ENCODE measurements at regions not wholly inside any gene's neighbourhood (a gene's known extent, or its start where the extent isn't known, plus 50 kb on each side); places are given as distances from the start of the nearest gene placed in this dataset.

- H2AFZ ChIP-seq (ENCODE audit: low read depth, low read length) = no peak overlapping the region
- no peak for FAIRE-seq
Measured at GRCh38 chr18:51751901-51752300, 554.4 kb upstream of the MEX3C start.

GRCh38 chr18:51753365-51754057 lies 556.0 kb upstream of the MEX3C start:
- ATAC-seq = no peak
- Histone ChIP-seq H3K9me3 (replicated peaks; ENCODE audit: control insufficient read depth, insufficient read depth, low read depth, low read length) (no peaks in the 10 kb centered on the region), H3K9ac (ENCODE audit: insufficient read depth in 1 of 2, low read depth in 2 of 2, low read length in 2 of 2) (no peak overlapping the region), H3K27me3 (ENCODE audit: control insufficient read depth in 2 of 2, insufficient read depth in 2 of 2, low read length in 2 of 2) (no peaks in the 10 kb centered on the region), H3K4me2 (ENCODE audit: insufficient read depth, low read length) (no peak overlapping the region), H3K79me2 (ENCODE audit: control insufficient read depth, insufficient read depth, low read length) (no peaks in the 10 kb centered on the region), H3K27ac (ENCODE audit: extremely low read depth, low read depth, low read length) (no peak overlapping the region), H3K36me3 (ENCODE audit: control insufficient read depth, insufficient read depth, low read length) (no peaks in the 10 kb centered on the region), H2AFZ (ENCODE audit: low read depth, low read length) (no peak overlapping the region), H3K4me1 (replicated peaks in 1 of 2; ENCODE audit: control insufficient read depth in 2 of 2, insufficient read depth in 2 of 2, low read length in 2 of 2) (no peaks in the 10 kb centered on the region), H4K20me1 (replicated peaks; ENCODE audit: control insufficient read depth, insufficient read depth, low read length) (no peaks in the 10 kb centered on the region), H3K9me1 (ENCODE audit: control insufficient read depth, insufficient read depth, low read length) (no peaks in the 10 kb centered on the region), H3K4me3 (no peak overlapping the region)
- DNase-seq (ENCODE audit: extremely low read depth in 1 of 4, low spot score in 3 of 4) = no peak
- WGBS (ENCODE audit: insufficient coverage, low coverage, missing lambda C conversion rate) = 0% methylated on average over 5 of the region's 5 CpGs
- no peak for TF ChIP-seq ZNF780A (CRISPR knock-in tag; IDR thresholded peaks at IDR 0.05)
- TF ChIP-seq ZNF589 (CRISPR knock-in tag; IDR thresholded peaks at IDR 0.05; ENCODE audit: low read depth) = no peak
- no peak for TF ChIP-seq ZNF79 (CRISPR knock-in tag; IDR thresholded peaks at IDR 0.05; ENCODE audit: low read depth)
- TF ChIP-seq TBP (optimal IDR thresholded peaks at IDR 0.05; ENCODE audit: low read depth, low read length) = no peak
- no peak for TF ChIP-seq CBX1 (IDR thresholded peaks at IDR 0.05; ENCODE audit: low read depth)
- no peak for TF ChIP-seq TEAD1 (CRISPR knock-in tag; IDR thresholded peaks at IDR 0.05)
- no peak for TF ChIP-seq KDM4B (IDR thresholded peaks at IDR 0.05; ENCODE audit: borderline replicate concordance in 2 of 2, low read depth in 1 of 2)
- TF ChIP-seq ELK3 (CRISPR knock-in tag; IDR thresholded peaks at IDR 0.05) = no peak
- BruUV-seq (replicated peaks) = no TSS peak
- FAIRE-seq = no peak
- in situ Hi-C loops (cut with MboI) = no loop called here
- intact Hi-C loops (cut with micrococcal nuclease) = no loop called here
- POLR2A ChIA-PET = no interaction called here
- CTCF ChIA-PET (ENCODE audit: low intra/inter-chr PET ratio) = no interaction called here

More at GRCh38 chr18:51751901-51752300, 554.4 kb upstream of the MEX3C start:
- H3K27ac ChIP-seq (ENCODE audit: extremely low read depth, low read depth, low read length) = no peak overlapping the region
- in situ Hi-C loops (cut with MboI) = no loop called here
- no peaks in the 10 kb centered on the region for H3K4me1 ChIP-seq (replicated peaks in 1 of 2; ENCODE audit: control insufficient read depth in 2 of 2, insufficient read depth in 2 of 2, low read length in 2 of 2)
- intact Hi-C loops (cut with micrococcal nuclease) = no loop called here
- H3K36me3 ChIP-seq (ENCODE audit: control insufficient read depth, insufficient read depth, low read length) = no peaks in the 10 kb centered on the region
- CTCF ChIA-PET (ENCODE audit: low intra/inter-chr PET ratio) = no interaction called here
- H3K79me2 ChIP-seq (ENCODE audit: control insufficient read depth, insufficient read depth, low read length) = no peaks in the 10 kb centered on the region
- DNase-seq (ENCODE audit: extremely low read depth in 1 of 4, low spot score in 3 of 4) (no peak), ATAC-seq (no peak)
- no TSS peak for BruUV-seq (replicated peaks)
- H4K20me1 ChIP-seq (replicated peaks; ENCODE audit: control insufficient read depth, insufficient read depth, low read length) = no peaks in the 10 kb centered on the region
- POLR2A ChIA-PET = no interaction called here
- no peaks in the 10 kb centered on the region for H3K9me3 ChIP-seq (replicated peaks; ENCODE audit: control insufficient read depth, insufficient read depth, low read depth, low read length)
- no peak for TF ChIP-seq KLF6 (CRISPR knock-in tag; IDR thresholded peaks at IDR 0.05; ENCODE audit: borderline replicate concordance)
- TF ChIP-seq, protein P1, sequence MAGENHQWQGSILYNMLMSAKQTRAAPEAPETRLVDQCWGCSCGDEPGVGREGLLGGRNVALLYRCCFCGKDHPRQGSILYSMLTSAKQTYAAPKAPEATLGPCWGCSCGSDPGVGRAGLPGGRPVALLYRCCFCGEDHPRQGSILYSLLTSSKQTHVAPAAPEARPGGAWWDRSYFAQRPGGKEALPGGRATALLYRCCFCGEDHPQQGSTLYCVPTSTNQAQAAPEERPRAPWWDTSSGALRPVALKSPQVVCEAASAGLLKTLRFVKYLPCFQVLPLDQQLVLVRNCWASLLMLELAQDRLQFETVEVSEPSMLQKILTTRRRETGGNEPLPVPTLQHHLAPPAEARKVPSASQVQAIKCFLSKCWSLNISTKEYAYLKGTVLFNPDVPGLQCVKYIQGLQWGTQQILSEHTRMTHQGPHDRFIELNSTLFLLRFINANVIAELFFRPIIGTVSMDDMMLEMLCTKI (IDR thresholded peaks at IDR 0.05; ENCODE audit: partially characterized antibody) = no peak
- no peak overlapping the region for H3K4me3 ChIP-seq
- no peaks in the 10 kb centered on the region for H3K9me1 ChIP-seq (ENCODE audit: control insufficient read depth, insufficient read depth, low read length)
- H3K4me2 ChIP-seq (ENCODE audit: insufficient read depth, low read length) = no peak overlapping the region
- WGBS (ENCODE audit: insufficient coverage, low coverage, missing lambda C conversion rate) = 0% methylated on average over 4 of the region's 4 CpGs
- no peak overlapping the region for H3K9ac ChIP-seq (ENCODE audit: insufficient read depth in 1 of 2, low read depth in 2 of 2, low read length in 2 of 2)
- H3K27me3 ChIP-seq (ENCODE audit: control insufficient read depth in 2 of 2, insufficient read depth in 2 of 2, low read length in 2 of 2) = no peaks in the 10 kb centered on the region

All from K562 (cell line).